NCI-H526 treated with DMSO at 0.1 percent for 48 hours (cell line): ENCODE measurements at regions not wholly inside any gene's neighbourhood (a gene's known extent, or its start where the extent isn't known, plus 50 kb on each side); places are given as distances from the start of the nearest gene placed in this dataset.
A peak's percentile ranks its signal among the peaks of the same experiment; 100 is the strongest.

Experiments
- DNase-seq: peaks from one replicate; lab custom pipeline; 2025; lab: John Stamatoyannopoulos, UW

GRCh38 chr5:160175438-160176218, 53.7 kb upstream of the FABP6 start:
- DNase-seq, result no peak

DNA sequence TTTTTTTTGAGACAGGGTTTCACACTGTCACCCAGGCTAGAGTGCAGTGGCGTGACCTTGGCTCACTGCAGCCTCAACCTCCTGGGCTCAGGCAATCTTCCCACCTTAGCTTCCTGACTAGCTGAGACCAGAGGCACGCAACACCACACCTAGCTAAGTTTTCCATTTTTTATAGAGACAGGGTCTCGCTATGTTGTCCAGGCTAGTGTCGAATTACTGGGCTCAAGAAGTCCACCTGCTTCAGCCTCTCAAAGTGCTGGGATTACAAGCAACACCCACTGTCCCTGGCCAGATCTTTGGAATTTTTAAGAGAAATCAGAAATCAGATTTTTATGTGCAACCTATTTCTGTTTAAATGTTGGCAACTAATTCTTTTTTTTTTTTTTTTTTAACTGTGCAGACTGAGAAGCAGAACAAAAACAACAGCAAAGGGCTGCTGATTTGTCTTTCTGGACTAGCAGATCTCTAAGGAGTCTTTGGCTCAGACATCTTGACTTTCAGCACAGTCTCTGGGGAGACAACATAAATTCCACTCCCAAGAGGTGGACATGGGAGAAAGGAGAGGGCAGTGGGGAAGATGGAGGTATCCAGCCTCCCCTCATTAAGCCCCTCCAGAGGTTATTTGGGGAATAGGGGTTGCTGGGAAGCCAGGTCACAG, 54.4 kb upstream of the FABP6 start:
- no peak for DNase-seq

DNA sequence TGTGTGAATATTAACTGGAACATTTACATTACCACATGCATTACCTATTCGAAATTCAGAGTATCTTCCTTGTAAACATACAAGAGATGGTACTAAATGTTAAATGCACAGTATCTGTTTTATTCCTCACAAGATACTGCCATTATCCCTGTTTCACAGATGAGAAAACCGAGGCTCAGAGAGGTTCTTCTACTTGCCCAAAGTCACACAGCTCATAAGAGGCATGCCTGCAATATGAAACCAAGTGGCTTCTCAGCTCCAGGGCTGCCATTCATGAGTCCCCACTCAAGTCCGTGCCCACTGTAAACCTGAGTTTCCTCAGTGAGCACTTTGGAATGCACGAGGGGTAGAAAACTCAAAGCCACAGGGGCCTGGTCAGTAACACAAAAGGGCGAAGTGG, 55.0 kb upstream of the FABP6 start:
- no peak for DNase-seq

DNA sequence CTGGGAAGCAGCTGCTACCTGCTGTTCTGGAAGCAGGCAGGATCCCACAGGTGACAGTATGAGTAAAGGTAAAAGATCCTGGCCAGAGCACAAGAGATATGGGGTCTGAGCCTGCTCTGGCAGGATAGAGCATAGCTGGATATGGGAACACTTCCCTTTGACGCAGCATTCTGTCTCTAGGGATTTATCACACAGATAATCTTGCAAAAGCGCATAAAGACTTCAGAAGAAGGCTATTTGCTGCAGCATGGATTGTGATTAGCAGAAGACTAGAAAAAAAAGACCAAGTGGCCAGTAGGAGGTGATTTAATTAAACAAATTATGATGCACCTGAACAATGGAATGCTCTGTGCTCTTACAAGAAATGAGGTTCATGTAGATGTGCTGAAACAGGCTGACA, 52.4 kb upstream of the PWWP2A start:
- DNase-seq, result peak; percentile 69

DNA sequence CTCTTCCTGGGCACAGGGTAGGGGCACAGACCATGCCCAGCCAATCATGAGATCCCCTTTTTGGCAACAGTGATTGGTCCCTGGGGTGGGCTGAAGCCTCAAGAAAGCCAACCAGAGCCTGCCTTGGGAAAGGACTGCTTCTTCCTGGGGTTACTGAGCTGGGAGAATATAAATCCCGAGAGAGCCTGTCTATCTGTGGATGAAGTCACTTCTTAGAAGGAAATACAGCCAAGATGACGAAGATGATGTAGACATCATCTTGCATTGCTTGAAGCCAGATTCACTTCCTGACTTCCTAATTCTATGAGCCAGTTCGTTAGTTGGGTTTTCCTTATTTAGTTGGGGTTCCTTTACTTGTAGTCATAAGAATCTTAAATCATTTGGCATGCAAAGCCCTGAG, 50.1 kb upstream of the PWWP2A start:
- no peak for DNase-seq
